Superior temporal gyrus (tissue), 1 donor: ENCODE measurements at regions not wholly inside any gene's neighbourhood (a gene's known extent, or its start where the extent isn't known, plus 50 kb on each side); places are given as distances from the start of the nearest gene placed in this dataset.

Source experiments
- DNase-seq: peaks from one replicate; pipeline ENCODE4 v3.0.0-alpha.2; 2016; ENCODE audit errors: extremely low spot score

- DNase-seq, result no peak
These were observed 323.3 kb upstream of the RTL1 start for GRCh38 chr14:101226603-101227425.

- DNase-seq, result no peak
These were observed 324.4 kb upstream of the RTL1 start for GRCh38 chr14:101227611-101228594.

GRCh38 chr14:101228949-101229541 is 325.5 kb upstream of the RTL1 start:
- DNase-seq, result no peak

GRCh38 chr14:101229666-101230065 is 326.1 kb upstream of the RTL1 start:
- DNase-seq, result no peak

GRCh38 chr14:101230161-101230850 is 326.8 kb upstream of the RTL1 start:
- no peak for DNase-seq

GRCh38 chr14:101230851-101231550 is 327.5 kb upstream of the RTL1 start:
- no peak for DNase-seq

GRCh38 chr14:101231828-101232227 is 328.3 kb upstream of the RTL1 start:
- no peak for DNase-seq

- no peak for DNase-seq
These were observed 328.8 kb upstream of the DIO3 start for GRCh38 chr14:101232340-101233020.

GRCh38 chr14:101233021-101233366 is 328.3 kb upstream of the DIO3 start:
- no peak for DNase-seq

- DNase-seq, result no peak
These were observed 327.9 kb upstream of the DIO3 start for GRCh38 chr14:101233391-101233790.

- DNase-seq, result no peak
These were observed 327.5 kb upstream of the DIO3 start for GRCh38 chr14:101233808-101234207.

- no peak for DNase-seq
These were observed 326.9 kb upstream of the DIO3 start for GRCh38 chr14:101234244-101234937.

GRCh38 chr14:101234999-101235334 is 326.3 kb upstream of the DIO3 start:
- DNase-seq, result no peak

- DNase-seq, result peak; percentile 51
These were observed 325.8 kb upstream of the DIO3 start for GRCh38 chr14:101235335-101236103.

- DNase-seq, result no peak
These were observed 324.6 kb upstream of the DIO3 start for GRCh38 chr14:101236496-101237251.

GRCh38 chr14:101237252-101237616 is 324.1 kb upstream of the DIO3 start:
- DNase-seq, result no peak

GRCh38 chr14:101239065-101239464 is 322.2 kb upstream of the DIO3 start:
- DNase-seq, result no peak

GRCh38 chr14:101241147-101241546 is 320.1 kb upstream of the DIO3 start:
- no peak for DNase-seq
